Lower leg skin (tissue), 4 donors: ENCODE measurements at regions not wholly inside any gene's neighbourhood (a gene's known extent, or its start where the extent isn't known, plus 50 kb on each side); places are given as distances from the start of the nearest gene placed in this dataset.

Experiments
- DNase-seq, 2 donors: peaks; one replicate each; pipeline ENCODE4 v3.0.0-alpha.2; 2019; ENCODE audit warnings: low spot score in 2 of 2
- H3K4me3 ChIP-seq: fragments of 200-600 bp; sonication (generic); 2 replicates; pipeline ENCODE4 v1.5.1; 2017; ENCODE audit warnings: mild to moderate bottlenecking, low read depth; ENCODE audit not compliant: poor library complexity, severe bottlenecking
- CTCF ChIP-seq, 3 donors: fragments of 450-650 bp; IDR thresholded peaks; one replicate each; pipeline ENCODE4 v1.5.1; 2016; ENCODE audit warnings: antibody characterized with exemption in 3 of 3, mild to moderate bottlenecking in 3 of 3, moderate library complexity in 2 of 3
- POLR2A ChIP-seq, 2 donors: fragments of 450-650 bp; IDR thresholded peaks; one replicate each; pipeline ENCODE4 v1.6.1; 2016 to 2017; ENCODE audit warnings: antibody characterized with exemption in 2 of 2, mild to moderate bottlenecking in 1 of 2, moderate library complexity in 1 of 2
- WGBS, 2 donors: methylation state at CpG; one replicate each; pipeline ENCODE4 v1.1.5; 2018; 5-methylcytosine and 5-hydroxymethylcytosine counted together
- intact Hi-C: fragments of 100-400 bp; cut with DNase I; formaldehyde crosslinking; loops from one replicate; pipeline ENCODE4 v1.15.0; 2023; ENCODE audit warnings: low total_unique reads

- 69 to 80% methylated on average over 4 of the region's 4 CpGs for WGBS, 2 donors
- no peak for TF ChIP-seq CTCF (IDR thresholded peaks at IDR 0.05)
- TF ChIP-seq POLR2A (IDR thresholded peaks at IDR 0.05): no peak
- H3K4me3 ChIP-seq: no peak overlapping the region
- DNase-seq: no peak
- intact Hi-C loops: no loop called here
Measured at GRCh38 chr12:67509666-67510386, 138.7 kb upstream of the DYRK2 start.

- no peak overlapping the region for H3K4me3 ChIP-seq
- no peak for TF ChIP-seq CTCF (IDR thresholded peaks at IDR 0.05)
- TF ChIP-seq POLR2A (IDR thresholded peaks at IDR 0.05): no peak
- intact Hi-C loops: no loop called here
- no peak for DNase-seq
Measured at GRCh38 chr12:67512061-67512460, 136.5 kb upstream of the DYRK2 start.

GRCh38 chr12:67514502-67514901, 134.0 kb upstream of the DYRK2 start:
- DNase-seq: no peak
- TF ChIP-seq POLR2A (IDR thresholded peaks at IDR 0.05): no peak
- TF ChIP-seq CTCF (IDR thresholded peaks at IDR 0.05): no peak
- no peak overlapping the region for H3K4me3 ChIP-seq
- intact Hi-C loops: no loop called here
- 77 to 84% methylated on average over 3 of the region's 3 CpGs for WGBS, 2 donors

GRCh38 chr12:67515679-67516340, 132.7 kb upstream of the DYRK2 start:
- no peak overlapping the region for H3K4me3 ChIP-seq
- intact Hi-C loops: no loop called here
- 76 to 79% methylated on average over 10 of the region's 10 CpGs for WGBS, 2 donors
- no peak for DNase-seq
- no peak for TF ChIP-seq POLR2A (IDR thresholded peaks at IDR 0.05)
- TF ChIP-seq CTCF (IDR thresholded peaks at IDR 0.05): no peak

GRCh38 chr12:67517181-67517887, 131.2 kb upstream of the DYRK2 start:
- DNase-seq: no peak
- TF ChIP-seq POLR2A (IDR thresholded peaks at IDR 0.05) (no peak), CTCF (IDR thresholded peaks at IDR 0.05) (no peak)
- H3K4me3 ChIP-seq: no peak overlapping the region
- intact Hi-C loops: no loop called here
- WGBS, 2 donors: 46 to 54% methylated on average over 16 of the region's 16 CpGs
